ENCODE measurements at regions not wholly inside any gene's neighbourhood (a gene's known extent, or its start where the extent isn't known, plus 50 kb on each side); places are given as distances from the start of the nearest gene placed in this dataset.

DNA sequence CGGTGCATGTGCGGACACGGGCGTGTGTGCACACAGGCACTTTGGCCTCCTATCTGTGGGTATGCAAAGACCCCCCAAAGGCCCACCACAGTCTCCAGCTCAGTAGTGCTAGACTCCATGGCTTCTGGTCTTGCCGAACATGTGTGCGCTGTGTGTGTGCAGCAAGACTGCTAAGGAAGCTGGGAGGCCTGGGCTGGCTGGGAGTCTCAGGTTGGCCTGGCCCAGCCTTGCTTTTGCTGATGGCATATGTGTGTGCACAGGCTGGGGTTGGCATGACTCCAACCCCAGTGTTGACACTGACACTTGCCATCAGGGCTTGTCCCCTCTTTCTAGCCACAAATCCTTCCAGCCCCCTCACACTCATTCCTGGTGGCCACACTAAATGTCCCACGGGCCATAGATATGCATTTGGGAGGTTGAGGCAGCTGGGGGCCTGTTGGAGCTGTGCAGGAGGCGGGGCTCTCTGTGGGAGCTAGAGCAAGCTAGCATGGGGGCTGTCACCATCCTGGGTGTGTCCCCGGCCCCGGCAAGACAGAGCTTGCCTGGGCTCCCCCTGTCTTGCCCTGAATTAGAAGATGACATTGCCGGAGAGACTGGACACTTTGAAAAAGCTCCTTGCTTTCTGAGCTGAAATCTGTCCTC is 60.9 kb upstream of the NECTIN1 start:
- TF ChIP-seq EZH2 (IDR thresholded peaks at IDR 0.05): no peak
- TF ChIP-seq POLR2AphosphoS5 (IDR thresholded peaks at IDR 0.05; ENCODE audit: borderline replicate concordance, low read depth, low read length): no peak
- no peak for TF ChIP-seq FOXP2 (optimal IDR thresholded peaks at IDR 0.05; ENCODE audit: control extremely low read depth, extremely low read length, insufficient read depth)

All from SK-N-MC (cell line).